Nephron (organoid): ENCODE measurements at regions not wholly inside any gene's neighbourhood (a gene's known extent, or its start where the extent isn't known, plus 50 kb on each side); places are given as distances from the start of the nearest gene placed in this dataset.
"Not testable (repeated sequence)": the region's sequence is repeated elsewhere in the genome, so short reads cannot be mapped to it uniquely, and the experiment has no call there.

Experiments
- H3K27ac Mint-ChIP-seq, 3 experiments: 2 replicates each; pipeline ENCODE4 v1.8.0; 2020; ENCODE audit warnings: mixed read lengths in 3 of 3, mild to moderate bottlenecking in 2 of 3, moderate library complexity in 1 of 3
- H3K27me3 Mint-ChIP-seq: 2 replicates; pipeline ENCODE4 v1.8.0; 2021; ENCODE audit warnings: low read depth, mild to moderate bottlenecking, moderate library complexity, mixed read lengths
- H3K36me3 Mint-ChIP-seq: 2 replicates; pipeline ENCODE4 v1.8.0; 2020; ENCODE audit warnings: low read depth, mixed read lengths
- H3K4me1 Mint-ChIP-seq: 2 replicates; pipeline ENCODE4 v1.8.0; 2020; ENCODE audit warnings: mixed read lengths
- H3K4me3 Mint-ChIP-seq, 3 experiments: 2 replicates each; pipeline ENCODE4 v1.8.0; 2020; ENCODE audit warnings: mild to moderate bottlenecking in 3 of 3, mixed read lengths in 3 of 3, moderate library complexity in 2 of 3
- H3K9me3 Mint-ChIP-seq: 2 replicates; pipeline ENCODE4 v1.8.0; 2020; ENCODE audit warnings: mixed read lengths
- CTCF ChIP-seq, 3 experiments: fragments of 200-600 bp; sonication (generic); IDR thresholded peaks; one replicate each; pipeline ENCODE4 v1.5.0; 2021; ENCODE audit warnings: antibody characterized with exemption in 3 of 3; ENCODE audit not compliant: unreplicated experiment in 3 of 3

GRCh38 chr4:101699441-101700124 lies 90.9 kb upstream of the BANK1 start:
- H3K4me3 Mint-ChIP-seq: no peak overlapping the region
- no peak for TF ChIP-seq CTCF (IDR thresholded peaks at IDR 0.05; ENCODE audit: unreplicated experiment in 3 of 3)
- H3K9me3 Mint-ChIP-seq: no peaks in the 10 kb centered on the region
- no peaks in the 10 kb centered on the region for H3K36me3 Mint-ChIP-seq
- peaks cover 26% of the 10 kb centered on the region for H3K4me1 Mint-ChIP-seq
- no peak overlapping the region for H3K27ac Mint-ChIP-seq
- no peaks in the 10 kb centered on the region for H3K27me3 Mint-ChIP-seq

- Mint-ChIP-seq H3K27ac (peak overlapping the region; percentile 50 to 91 (median 68)), H3K9me3 (no peaks in the 10 kb centered on the region), H3K4me1 (peaks cover 41% of the 10 kb centered on the region), H3K27me3 (no peaks in the 10 kb centered on the region), H3K36me3 (no peaks in the 10 kb centered on the region), H3K4me3 (peak overlapping the region in 1 of 3 experiments; percentile 7)
- no peak for TF ChIP-seq CTCF (IDR thresholded peaks at IDR 0.05; ENCODE audit: unreplicated experiment in 3 of 3)
Measured at GRCh38 chr4:101697266-101697665, 93.3 kb upstream of the BANK1 start.

- no peak for TF ChIP-seq CTCF (IDR thresholded peaks at IDR 0.05; ENCODE audit: unreplicated experiment in 3 of 3)
- Mint-ChIP-seq H3K36me3 (no peaks in the 10 kb centered on the region), H3K4me1 (peaks cover 49% of the 10 kb centered on the region), H3K9me3 (no peaks in the 10 kb centered on the region), H3K27ac (peak overlapping the region; percentile 50 to 91 (median 68)), H3K27me3 (no peaks in the 10 kb centered on the region), H3K4me3 (no peak overlapping the region)
Measured at GRCh38 chr4:101696276-101697010, 94.1 kb upstream of the BANK1 start.

- H3K4me3 Mint-ChIP-seq: no peak overlapping the region
- TF ChIP-seq CTCF (IDR thresholded peaks at IDR 0.05; ENCODE audit: unreplicated experiment in 3 of 3): no peak
- peaks cover 50% of the 10 kb centered on the region for H3K4me1 Mint-ChIP-seq
- H3K9me3 Mint-ChIP-seq: no peaks in the 10 kb centered on the region
- H3K36me3 Mint-ChIP-seq: no peaks in the 10 kb centered on the region
- no peaks in the 10 kb centered on the region for H3K27me3 Mint-ChIP-seq
- H3K27ac Mint-ChIP-seq: peak overlapping the region in 1 of 3 experiments; percentile 5
Measured at GRCh38 chr4:101695176-101695575, 95.4 kb upstream of the BANK1 start.

GRCh38 chr4:101694403-101694802 lies 96.1 kb upstream of the BANK1 start:
- peaks cover 50% of the 10 kb centered on the region for H3K4me1 Mint-ChIP-seq
- H3K9me3 Mint-ChIP-seq, H3K36me3 Mint-ChIP-seq, H3K4me3 Mint-ChIP-seq, H3K27me3 Mint-ChIP-seq: not testable (repeated sequence)
- peak overlapping the region in 1 of 3 experiments; percentile 21 for H3K27ac Mint-ChIP-seq

- Mint-ChIP-seq H3K4me3 (peak overlapping the region in 1 of 3 experiments; percentile 13), H3K36me3 (no peaks in the 10 kb centered on the region), H3K4me1 (peaks cover 49% of the 10 kb centered on the region), H3K27me3 (no peaks in the 10 kb centered on the region), H3K27ac (peak overlapping the region in 1 of 3 experiments; percentile 21), H3K9me3 (no peaks in the 10 kb centered on the region)
- TF ChIP-seq CTCF (IDR thresholded peaks at IDR 0.05; ENCODE audit: unreplicated experiment in 3 of 3): no peak
Measured at GRCh38 chr4:101693842-101694398, 96.6 kb upstream of the BANK1 start.
